Activated CD8-positive, alpha-beta memory T cell treated with anti-CD3 and anti-CD28 coated beads, Interleukin-2, amount 50 U/mL, for 48 hours (primary cell): ENCODE measurements at regions not wholly inside any gene's neighbourhood (a gene's known extent, or its start where the extent isn't known, plus 50 kb on each side); places are given as distances from the start of the nearest gene placed in this dataset.
"Not testable (repeated sequence)": the region's sequence is repeated elsewhere in the genome, so short reads cannot be mapped to it uniquely, and the experiment has no call there.

Experiments
- DNase-seq: peaks from one replicate; pipeline ENCODE4 v3.0.0-alpha.2; 2020

- no peak for DNase-seq
Observed at GRCh38 chr4:117700111-117700892, 334.0 kb upstream of the NDST3 start.

DNA sequence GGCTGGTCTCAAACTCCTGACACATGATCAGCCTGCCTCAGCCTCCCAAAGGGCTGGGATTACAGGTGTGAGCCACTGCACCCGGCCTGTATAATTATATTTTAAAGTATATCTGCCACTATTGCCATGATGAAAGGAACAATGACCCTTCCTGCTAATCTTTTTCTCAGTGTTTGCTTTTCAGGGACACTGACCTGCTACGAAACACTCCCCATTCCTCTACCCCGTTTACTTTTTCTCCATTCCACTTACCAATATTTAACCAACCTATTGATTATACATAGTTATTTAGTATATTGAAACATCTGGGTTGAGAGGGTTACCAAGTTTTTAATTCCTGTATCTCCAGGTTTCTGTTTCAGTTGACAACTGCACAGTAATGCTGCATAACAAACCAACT lies 331.9 kb upstream of the NDST3 start:
- no peak for DNase-seq

DNA sequence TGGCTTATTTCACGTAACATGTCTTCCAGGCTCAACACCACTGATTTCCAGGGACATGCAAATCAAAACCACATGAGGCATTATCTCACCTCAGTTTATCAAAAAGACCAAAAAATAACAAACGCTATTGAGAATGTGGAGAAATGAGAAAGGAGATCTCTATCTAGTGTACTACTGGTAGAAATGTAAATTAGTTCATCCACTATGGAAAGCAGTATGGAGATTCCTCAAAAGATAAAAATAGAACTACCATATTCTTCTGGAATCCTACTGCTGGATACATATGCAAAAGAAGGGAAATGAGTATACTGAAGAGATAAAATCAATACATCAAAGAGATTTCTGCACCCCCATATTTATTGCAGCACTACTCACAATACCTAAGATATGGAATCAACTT lies 329.6 kb upstream of the NDST3 start:
- no peak for DNase-seq

- no peak for DNase-seq
Observed at GRCh38 chr4:117740736-117741135, 293.6 kb upstream of the NDST3 start.

GRCh38 chr4:117745379-117745778 lies 288.9 kb upstream of the NDST3 start:
- DNase-seq, result not testable (repeated sequence)

- DNase-seq, result no peak
Observed at GRCh38 chr4:117755438-117755837, 278.8 kb upstream of the NDST3 start.

GRCh38 chr4:117768610-117769009 lies 265.7 kb upstream of the NDST3 start:
- DNase-seq, result no peak

DNA sequence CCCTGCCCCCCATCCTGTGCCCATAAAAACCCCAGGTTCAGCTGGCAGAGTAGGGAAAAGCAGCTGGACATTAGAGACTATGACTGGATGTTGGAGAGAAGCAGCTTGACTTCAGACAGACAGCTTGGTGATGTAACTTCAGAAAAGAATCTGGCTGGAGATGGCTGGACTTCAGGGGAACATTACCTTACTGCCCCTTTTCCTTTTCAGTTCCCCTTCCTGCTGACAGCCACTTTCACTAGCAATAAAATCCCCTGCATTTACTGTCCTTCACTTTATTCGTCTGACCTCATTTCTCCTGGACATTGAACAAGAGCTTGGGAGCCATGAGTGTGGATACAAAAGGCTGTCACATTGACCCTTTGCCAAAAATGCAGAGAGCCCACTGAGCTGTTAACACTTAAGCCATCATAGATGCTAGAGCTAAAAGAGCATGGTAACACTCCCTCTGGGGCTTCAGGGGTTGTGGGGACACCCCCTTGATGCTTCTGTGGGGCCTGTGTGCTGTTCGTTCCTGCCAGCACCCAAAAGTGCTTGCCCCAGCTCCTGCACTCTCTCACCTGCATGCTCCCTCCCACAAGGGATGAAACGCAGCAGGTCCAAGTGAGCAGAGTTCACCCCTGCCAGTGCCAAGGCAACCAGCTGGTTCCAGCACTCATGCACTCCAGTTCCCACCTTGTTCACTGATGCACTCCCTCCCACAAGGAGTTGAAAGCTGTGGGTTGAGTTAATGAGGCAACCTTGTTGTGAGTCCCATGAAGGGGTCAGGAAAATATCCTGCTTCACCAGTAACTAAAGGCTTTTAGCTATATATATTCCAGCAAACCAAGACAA lies 263.8 kb upstream of the NDST3 start:
- DNase-seq, result no peak

DNA sequence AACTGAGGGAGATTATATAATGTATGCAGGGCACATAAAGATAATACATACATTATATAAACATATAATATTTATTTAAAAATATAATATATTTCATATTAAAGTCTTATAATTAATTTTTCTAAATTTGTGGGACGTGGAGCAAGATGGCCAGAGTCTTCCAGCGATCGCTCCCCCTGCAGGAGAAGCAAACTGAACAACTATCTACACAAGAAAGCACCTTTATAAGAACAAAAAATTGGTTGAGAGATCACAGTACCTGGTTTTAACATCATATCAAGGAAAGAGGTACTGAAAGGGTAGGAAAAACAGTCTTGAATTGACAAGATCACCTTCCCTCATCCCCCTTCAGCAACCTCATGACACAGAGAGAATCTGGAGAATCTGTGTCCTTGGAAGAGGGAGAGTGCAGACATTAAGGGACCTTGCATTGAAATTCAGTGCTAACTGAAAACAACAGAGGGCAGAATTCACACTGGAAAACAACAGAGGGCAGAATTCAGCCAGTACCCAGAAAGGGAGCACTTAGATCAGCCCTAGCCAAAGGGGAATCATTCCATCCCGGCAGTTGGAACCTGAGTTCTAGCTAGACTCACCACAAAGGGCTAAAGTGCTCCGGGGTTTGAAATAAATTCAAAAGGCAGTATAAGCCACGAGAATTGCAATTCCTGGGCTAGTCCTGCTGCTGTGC lies 262.5 kb upstream of the NDST3 start:
- no peak for DNase-seq

- DNase-seq, result no peak
Observed at GRCh38 chr4:117773064-117773936, 261.0 kb upstream of the NDST3 start.

GRCh38 chr4:117777721-117778120 lies 256.6 kb upstream of the NDST3 start:
- DNase-seq, result no peak

DNA sequence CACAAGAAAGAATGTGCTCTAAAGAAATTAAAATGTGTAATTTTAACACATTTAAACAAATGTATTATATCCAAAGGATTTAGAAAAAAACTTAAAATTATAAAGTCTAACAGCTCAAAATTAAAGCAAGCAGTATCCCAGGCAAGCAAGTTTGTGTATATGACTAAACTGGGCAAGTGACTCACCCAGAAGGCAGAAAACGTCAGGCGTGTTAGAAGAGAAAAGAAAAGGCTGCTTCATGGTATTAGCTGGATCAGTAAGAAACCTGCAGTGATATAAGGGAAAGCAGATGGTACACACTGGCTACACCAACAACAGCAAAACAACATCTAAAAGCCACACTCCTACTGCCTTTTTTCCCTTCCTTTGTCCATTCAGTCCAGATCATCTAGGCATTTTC lies 250.6 kb upstream of the NDST3 start:
- no peak for DNase-seq

- no peak for DNase-seq
Observed at GRCh38 chr4:117784266-117784665, 250.0 kb upstream of the NDST3 start.

GRCh38 chr4:117786566-117786965 lies 247.7 kb upstream of the NDST3 start:
- DNase-seq, result no peak

DNA sequence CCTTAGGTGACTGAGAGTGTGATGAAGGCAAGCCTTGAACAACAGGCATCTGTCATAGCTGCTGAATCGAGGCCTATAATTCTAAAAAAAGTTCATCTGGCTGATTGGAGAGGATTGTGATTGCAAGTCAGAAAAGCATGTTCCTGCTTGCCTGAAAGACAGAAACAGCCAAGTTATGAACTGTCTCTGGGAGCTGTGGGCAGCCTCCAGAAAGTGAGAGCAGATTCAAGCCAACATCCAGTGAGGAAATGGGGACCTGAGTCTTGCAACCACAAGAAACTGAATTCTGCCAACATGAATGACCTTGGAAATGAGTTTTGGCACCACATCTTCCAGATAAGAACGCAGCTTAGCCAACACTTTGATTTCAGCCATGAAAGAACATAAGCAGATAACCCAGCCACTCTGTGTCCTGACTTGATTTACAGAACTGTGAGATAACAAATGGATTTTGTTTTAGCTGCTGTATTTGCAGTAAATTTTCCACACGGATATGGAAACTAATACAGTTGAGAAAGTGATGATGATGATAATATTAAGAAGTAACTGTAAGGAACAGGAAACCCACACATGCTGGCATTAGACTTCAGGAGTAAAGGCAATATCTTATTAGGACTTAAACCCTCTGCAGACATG lies 240.3 kb upstream of the NDST3 start:
- no peak for DNase-seq

DNA sequence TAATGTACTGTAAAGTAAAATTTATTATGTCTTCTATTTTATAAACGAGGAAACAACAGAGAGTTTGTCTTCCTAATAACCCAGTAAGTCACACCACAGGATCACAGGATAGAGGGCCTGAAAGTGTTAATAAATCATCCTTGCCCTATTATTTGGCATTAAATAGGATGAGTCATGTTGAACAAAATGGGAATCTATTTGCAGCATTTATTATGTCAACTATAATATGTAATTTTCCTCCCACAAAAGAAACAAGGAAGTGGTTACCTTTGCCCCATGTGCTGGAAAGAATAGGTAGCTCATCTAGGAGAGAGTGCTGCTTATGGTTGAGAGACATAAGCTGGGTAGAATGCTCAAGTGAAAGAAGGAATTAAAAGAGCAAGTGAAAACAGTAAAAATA lies 237.6 kb upstream of the NDST3 start:
- no peak for DNase-seq

DNA sequence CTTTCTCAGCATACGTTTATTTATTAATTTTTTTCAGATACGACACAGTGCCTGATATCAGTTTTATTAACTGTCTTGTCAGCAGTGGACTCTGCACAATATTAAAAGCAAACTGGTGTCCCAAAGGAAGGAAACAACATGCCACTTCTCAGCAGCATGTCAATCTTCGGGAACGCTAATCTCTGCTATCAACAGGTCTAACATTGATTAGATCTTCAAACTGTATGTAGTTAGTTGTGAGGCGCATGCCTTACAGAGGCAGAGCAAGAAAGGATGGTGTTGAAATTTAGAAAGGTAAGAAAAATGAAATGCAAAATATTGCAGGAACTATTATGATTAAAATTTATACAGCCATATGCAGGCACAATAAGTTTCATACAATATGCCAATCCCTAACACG lies 233.7 kb upstream of the NDST3 start:
- no peak for DNase-seq

DNA sequence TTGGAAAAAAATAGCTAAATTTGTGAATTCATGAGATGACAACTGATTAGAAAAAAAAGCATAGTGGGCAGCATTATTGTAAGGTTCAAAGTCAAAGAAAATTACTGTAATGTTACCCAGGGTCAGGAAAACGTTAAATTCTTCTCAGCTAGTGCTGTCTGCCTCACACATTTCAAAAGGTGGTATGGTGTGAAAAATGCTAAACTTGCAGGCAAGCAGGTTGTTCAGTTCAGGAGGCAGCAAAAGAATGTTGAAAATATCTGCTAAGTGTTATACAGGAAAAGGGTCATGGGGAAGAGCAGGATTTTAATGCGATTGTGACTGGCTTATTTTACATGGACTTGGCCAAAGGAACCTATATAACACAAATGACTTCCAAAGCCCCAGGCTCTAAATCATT lies 232.5 kb upstream of the NDST3 start:
- no peak for DNase-seq

- DNase-seq, result no peak
Observed at GRCh38 chr4:117811731-117812130, 222.6 kb upstream of the NDST3 start.

DNA sequence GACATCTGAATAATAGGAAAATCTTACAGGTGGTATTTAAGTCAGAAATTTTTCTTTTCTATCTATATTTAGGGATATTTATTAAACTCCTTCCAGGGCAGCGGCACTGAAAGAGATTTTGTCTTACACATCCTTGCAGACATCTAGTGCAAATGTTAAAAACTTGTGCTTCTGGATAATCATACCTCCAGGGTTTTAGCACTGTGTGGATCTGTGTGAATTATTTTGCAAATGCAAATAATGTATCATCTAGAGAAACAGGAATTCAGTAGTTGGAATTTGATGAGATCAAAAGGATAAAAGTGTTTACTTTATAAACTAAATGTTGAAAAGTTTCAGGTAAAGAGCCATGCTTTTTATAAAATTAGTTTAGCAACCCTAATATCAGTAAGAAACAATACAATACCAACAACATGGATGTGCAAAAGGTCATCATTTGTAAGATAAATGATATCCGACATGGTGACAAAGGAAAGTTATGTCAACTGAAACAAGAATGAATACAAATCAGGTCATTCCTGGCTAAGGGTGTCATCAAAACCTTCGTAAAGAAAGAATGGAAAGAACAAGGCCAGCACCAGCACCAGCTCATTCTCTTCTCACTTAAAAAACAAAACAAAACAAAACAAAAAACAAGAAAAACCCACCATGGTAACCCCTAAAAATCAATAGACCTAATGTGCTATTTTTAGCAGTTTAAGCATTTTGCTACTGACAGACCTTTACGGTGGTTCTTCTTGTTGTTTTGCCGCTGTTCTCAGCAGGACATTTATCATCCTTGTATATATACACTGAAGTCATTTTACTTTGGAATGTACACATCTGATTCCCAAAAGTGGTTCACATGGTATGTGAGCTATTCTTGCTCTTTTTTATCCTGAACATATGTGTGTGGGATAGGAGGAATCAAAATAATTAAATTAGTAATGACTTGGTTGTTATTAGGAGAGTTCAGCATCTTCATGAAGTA lies 219.7 kb upstream of the NDST3 start:
- DNase-seq, result no peak

DNA sequence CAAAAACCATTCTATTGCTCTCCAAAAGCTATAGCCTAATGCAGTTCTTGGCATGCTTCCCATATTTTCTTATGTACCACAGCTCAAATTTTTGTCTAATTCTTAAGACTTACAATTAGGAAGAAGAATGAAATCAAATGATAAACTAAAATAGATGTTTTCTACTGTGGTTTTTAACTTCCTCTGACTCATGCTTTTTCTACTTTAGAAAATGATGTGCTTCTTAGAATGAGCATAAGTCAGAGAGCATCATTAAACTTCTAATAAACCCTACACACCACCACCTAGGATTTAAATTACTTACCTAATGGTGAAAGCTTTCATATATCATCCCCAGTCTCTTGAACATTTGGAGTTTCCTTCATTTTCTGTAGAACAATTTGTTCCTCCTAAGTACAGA lies 217.0 kb upstream of the NDST3 start:
- no peak for DNase-seq
